Endodermal cell (in vitro differentiated cells): ENCODE measurements at regions not wholly inside any gene's neighbourhood (a gene's known extent, or its start where the extent isn't known, plus 50 kb on each side); places are given as distances from the start of the nearest gene placed in this dataset.
A peak's percentile ranks its signal among the peaks of the same experiment; 100 is the strongest.

Source experiments
- DNase-seq: peaks from one replicate; pipeline ENCODE4 v3.0.0-alpha.2; 2017
- H3K27ac ChIP-seq: 2 replicates; pipeline ENCODE4 v1.5.1; 2013; ENCODE audit warnings: mild to moderate bottlenecking, low read depth, low read length, moderate library complexity
- H3K27me3 ChIP-seq: 2 replicates; pipeline ENCODE4 v1.6.1; 2013; ENCODE audit warnings: mild to moderate bottlenecking, low read length, moderate library complexity; ENCODE audit not compliant: insufficient read depth, control insufficient read depth, poor library complexity, severe bottlenecking
- H3K36me3 ChIP-seq: 2 replicates; pipeline ENCODE4 v1.7.0; 2013; ENCODE audit warnings: mild to moderate bottlenecking, low read length, moderate library complexity; ENCODE audit not compliant: control insufficient read depth, insufficient read depth
- H3K4me1 ChIP-seq: one replicate; pipeline ENCODE4 v1.7.0; 2013; ENCODE audit warnings: low read length; ENCODE audit not compliant: control insufficient read depth, insufficient read depth
- H3K4me3 ChIP-seq: 2 replicates; pipeline ENCODE4 v1.5.1; 2013; ENCODE audit warnings: mild to moderate bottlenecking, low read length, moderate library complexity
- H3K9ac ChIP-seq: 2 replicates; pipeline ENCODE4 v1.6.1; 2013; ENCODE audit warnings: mild to moderate bottlenecking, low read length, moderate library complexity; ENCODE audit not compliant: poor library complexity, severe bottlenecking; ENCODE audit errors: extremely low read depth
- H3K9me3 ChIP-seq: 2 replicates; pipeline ENCODE4 v1.6.1; 2013; ENCODE audit warnings: mild to moderate bottlenecking, low read length, moderate library complexity; ENCODE audit not compliant: control insufficient read depth
- H3K27ac Mint-ChIP-seq: 2 replicates; pipeline ENCODE4 v1.8.0; 2020; ENCODE audit warnings: mixed read lengths
- H3K27me3 Mint-ChIP-seq: 2 replicates; pipeline ENCODE4 v1.8.0; 2021; ENCODE audit warnings: mild to moderate bottlenecking, mixed read lengths; ENCODE audit not compliant: insufficient read depth
- H3K36me3 Mint-ChIP-seq: 2 replicates; pipeline ENCODE4 v1.8.0; 2020; ENCODE audit warnings: low read depth, mixed read lengths
- H3K4me1 Mint-ChIP-seq: 2 replicates; pipeline ENCODE4 v1.8.0; 2020; ENCODE audit warnings: mixed read lengths
- H3K4me3 Mint-ChIP-seq: 2 replicates; pipeline ENCODE4 v1.8.0; 2020; ENCODE audit warnings: mild to moderate bottlenecking, moderate library complexity, mixed read lengths
- H3K9me3 Mint-ChIP-seq: 2 replicates; pipeline ENCODE4 v1.8.0; 2020; ENCODE audit warnings: mild to moderate bottlenecking, mixed read lengths
- WGBS, 2 experiments: methylation state at CpG; one replicate each; pipeline versions ENCODE4 v1.1.5 to v1.1.7; 2013; ENCODE audit warnings: missing lambda C conversion rate in 2 of 2, mixed read lengths in 1 of 2; ENCODE audit not compliant: insufficient coverage in 1 of 2, insufficient read length in 1 of 2; 5-methylcytosine and 5-hydroxymethylcytosine counted together
- TF ChIP-seq, protein P1 (sequence below): fragments of 200-600 bp; sonication (generic); conservative IDR thresholded peaks from 2 replicates; pipeline ENCODE4 v1.5.0; 2021; ENCODE audit warnings: antibody characterized with exemption, mild to moderate bottlenecking

DNA sequence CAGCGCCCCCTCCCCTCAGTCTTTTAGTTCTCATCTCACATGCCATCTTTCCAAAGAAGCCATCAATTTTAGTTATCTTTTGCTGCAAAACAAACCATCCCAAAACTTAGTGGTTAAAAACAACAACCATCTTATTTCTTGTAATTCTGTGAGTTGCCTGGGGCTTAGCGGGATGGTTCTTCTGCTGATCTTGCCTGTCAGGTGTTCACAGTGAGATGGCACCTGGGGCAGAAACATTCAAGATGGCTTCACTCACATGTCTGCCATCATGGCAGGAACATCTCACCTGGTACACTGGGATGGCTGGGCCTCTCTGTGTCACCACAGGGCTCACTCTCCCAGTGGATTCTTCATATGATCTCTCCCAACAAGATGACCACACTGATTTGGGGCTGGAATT, 67.6 kb upstream of the KCNK12 start:
- WGBS, 2 experiments = 94 to 95% methylated on average over 2 of the region's 2 CpGs
- no peak for DNase-seq
- Histone ChIP-seq H3K9me3 (peaks cover 8% of the 10 kb centered on the region), H3K27me3 (no peaks in the 10 kb centered on the region), H3K9ac (no peak overlapping the region), H3K36me3 (no peaks in the 10 kb centered on the region), H3K27ac (no peak overlapping the region), H3K4me3 (no peak overlapping the region), H3K4me1 (no peaks in the 10 kb centered on the region)
- H3K36me3 Mint-ChIP-seq = no peaks in the 10 kb centered on the region
- no peak overlapping the region for H3K4me3 Mint-ChIP-seq
- peaks cover 7% of the 10 kb centered on the region for H3K9me3 Mint-ChIP-seq
- peaks cover 20% of the 10 kb centered on the region for H3K4me1 Mint-ChIP-seq
- H3K27ac Mint-ChIP-seq = no peak overlapping the region
- TF ChIP-seq, protein P1, sequence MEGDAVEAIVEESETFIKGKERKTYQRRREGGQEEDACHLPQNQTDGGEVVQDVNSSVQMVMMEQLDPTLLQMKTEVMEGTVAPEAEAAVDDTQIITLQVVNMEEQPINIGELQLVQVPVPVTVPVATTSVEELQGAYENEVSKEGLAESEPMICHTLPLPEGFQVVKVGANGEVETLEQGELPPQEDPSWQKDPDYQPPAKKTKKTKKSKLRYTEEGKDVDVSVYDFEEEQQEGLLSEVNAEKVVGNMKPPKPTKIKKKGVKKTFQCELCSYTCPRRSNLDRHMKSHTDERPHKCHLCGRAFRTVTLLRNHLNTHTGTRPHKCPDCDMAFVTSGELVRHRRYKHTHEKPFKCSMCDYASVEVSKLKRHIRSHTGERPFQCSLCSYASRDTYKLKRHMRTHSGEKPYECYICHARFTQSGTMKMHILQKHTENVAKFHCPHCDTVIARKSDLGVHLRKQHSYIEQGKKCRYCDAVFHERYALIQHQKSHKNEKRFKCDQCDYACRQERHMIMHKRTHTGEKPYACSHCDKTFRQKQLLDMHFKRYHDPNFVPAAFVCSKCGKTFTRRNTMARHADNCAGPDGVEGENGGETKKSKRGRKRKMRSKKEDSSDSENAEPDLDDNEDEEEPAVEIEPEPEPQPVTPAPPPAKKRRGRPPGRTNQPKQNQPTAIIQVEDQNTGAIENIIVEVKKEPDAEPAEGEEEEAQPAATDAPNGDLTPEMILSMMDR = no peak
- H3K27me3 Mint-ChIP-seq = no peaks in the 10 kb centered on the region

DNA sequence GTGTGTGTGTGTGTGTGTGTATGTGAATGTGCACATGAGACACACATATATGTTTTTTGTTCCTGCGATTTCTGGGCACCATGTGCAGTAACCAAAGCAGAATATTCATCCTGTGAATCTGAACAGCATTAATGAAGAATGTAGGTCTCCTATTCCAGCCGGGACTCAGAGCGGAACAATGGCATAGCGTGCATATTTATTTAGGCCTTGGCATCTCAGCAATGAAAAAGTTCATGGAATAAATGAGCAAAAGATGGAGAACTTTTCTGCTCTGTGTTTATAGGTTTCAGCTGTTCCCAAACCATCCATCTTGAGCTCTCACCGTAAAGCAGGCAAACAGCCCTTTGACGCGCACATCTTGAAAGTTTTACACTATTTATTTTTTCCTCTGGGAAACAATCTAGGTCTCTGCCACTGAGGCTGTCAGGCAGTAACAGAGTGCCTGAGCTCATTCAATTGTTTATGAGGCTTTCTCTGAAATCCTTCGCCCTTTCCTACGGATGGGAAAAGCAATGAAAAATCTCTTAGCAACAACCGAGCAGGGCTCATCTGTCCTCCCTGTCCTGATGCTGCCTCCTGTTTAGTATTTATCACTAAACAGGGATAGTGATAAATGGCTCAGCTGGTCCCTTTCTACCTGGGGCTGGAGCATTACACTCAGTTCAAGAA, 65.9 kb upstream of the KCNK12 start:
- H3K4me3 ChIP-seq = no peak overlapping the region
- no peak for DNase-seq
- no peaks in the 10 kb centered on the region for H3K27me3 Mint-ChIP-seq
- H3K9me3 Mint-ChIP-seq = peaks cover 7% of the 10 kb centered on the region
- peaks cover 8% of the 10 kb centered on the region for H3K9me3 ChIP-seq
- H3K4me3 Mint-ChIP-seq = no peak overlapping the region
- no peaks in the 10 kb centered on the region for H3K4me1 ChIP-seq
- H3K27ac Mint-ChIP-seq = no peak overlapping the region
- peaks cover 16% of the 10 kb centered on the region for H3K4me1 Mint-ChIP-seq
- WGBS, 2 experiments = 83 to 85% methylated on average over 10 of the region's 10 CpGs
- H3K9ac ChIP-seq = no peak overlapping the region
- no peak overlapping the region for H3K27ac ChIP-seq
- no peaks in the 10 kb centered on the region for H3K36me3 Mint-ChIP-seq
- no peaks in the 10 kb centered on the region for H3K27me3 ChIP-seq
- no peaks in the 10 kb centered on the region for H3K36me3 ChIP-seq
- TF ChIP-seq, protein P1 = no peak

DNA sequence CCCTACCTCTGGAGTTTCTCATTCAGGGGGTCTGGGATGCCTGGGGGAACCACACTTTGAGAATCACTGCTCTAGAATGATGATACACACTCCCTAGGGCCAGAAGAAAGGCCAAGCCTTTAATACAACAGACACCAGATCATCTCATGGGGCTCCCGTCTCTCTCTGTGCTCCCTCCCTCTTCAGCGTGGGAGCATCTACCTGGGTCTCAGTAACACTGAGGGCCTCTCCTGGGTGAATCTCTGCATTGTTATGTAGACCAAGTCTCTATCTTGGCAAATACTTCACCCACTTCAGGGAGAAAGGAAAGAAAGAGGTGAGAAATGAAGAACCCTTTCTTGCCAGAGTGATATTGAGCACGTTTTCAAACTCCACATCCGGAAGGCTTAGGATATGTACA, 65.4 kb upstream of the KCNK12 start:
- Histone ChIP-seq H3K4me3 (no peak overlapping the region), H3K27ac (no peak overlapping the region), H3K9ac (no peak overlapping the region), H3K36me3 (no peaks in the 10 kb centered on the region), H3K9me3 (peaks cover 8% of the 10 kb centered on the region), H3K27me3 (no peaks in the 10 kb centered on the region), H3K4me1 (no peaks in the 10 kb centered on the region)
- peaks cover 7% of the 10 kb centered on the region for H3K9me3 Mint-ChIP-seq
- H3K36me3 Mint-ChIP-seq = no peaks in the 10 kb centered on the region
- peaks cover 18% of the 10 kb centered on the region for H3K4me1 Mint-ChIP-seq
- peak; percentile 71 for DNase-seq
- H3K27ac Mint-ChIP-seq = no peak overlapping the region
- H3K4me3 Mint-ChIP-seq = no peak overlapping the region
- no peaks in the 10 kb centered on the region for H3K27me3 Mint-ChIP-seq
- WGBS, 2 experiments = 59 to 70% methylated on average over 3 to 4 of the region's 4 CpGs
- TF ChIP-seq, protein P1 = no peak
